Uterus (tissue), 3 donors: ENCODE measurements at regions not wholly inside any gene's neighbourhood (a gene's known extent, or its start where the extent isn't known, plus 50 kb on each side); places are given as distances from the start of the nearest gene placed in this dataset.

ENCODE experiments used
- DNase-seq, 2 donors: peaks; one replicate each; pipeline ENCODE4 v3.0.0-alpha.2; 2019 to 2020
- H3K27ac ChIP-seq, 2 donors: fragments of 200-600 bp; sonication (generic); 1 replicate in 1 of 2; 2 replicates in 1 of 2; pipeline ENCODE4 v1.5.1; 2016 to 2018
- H3K27me3 ChIP-seq, 2 donors: fragments of 200-600 bp; sonication (generic); one replicate each; pipeline ENCODE4 v1.5.1; 2018 to 2019; ENCODE audit warnings: control low read depth in 1 of 2
- H3K36me3 ChIP-seq, 2 donors: fragments of 200-600 bp; sonication (generic); one replicate each; pipeline ENCODE4 v1.5.1; 2019; ENCODE audit warnings: control low read depth in 1 of 2
- H3K4me1 ChIP-seq, 2 donors: fragments of 200-600 bp; sonication (generic); one replicate each; pipeline ENCODE4 v1.5.1; 2018 to 2019; ENCODE audit warnings: control low read depth in 1 of 2
- H3K4me3 ChIP-seq, 2 donors: fragments of 200-600 bp; sonication (generic); 1 replicate in 1 of 2; 2 replicates in 1 of 2; pipeline ENCODE4 v1.5.1; 2018 to 2019; ENCODE audit warnings: mild to moderate bottlenecking in 1 of 2
- H3K9me3 ChIP-seq, 2 donors: fragments of 200-600 bp; sonication (generic); one replicate each; pipeline ENCODE4 v1.5.1; 2019; ENCODE audit warnings: control low read depth in 1 of 2
- CTCF ChIP-seq, 4 experiments: fragments of 200-600 bp in 2 of 4; fragments of 450-650 bp in 2 of 4; sonication (generic) in 2 of 4; IDR thresholded peaks; one replicate each; pipeline ENCODE4 v1.5.1; 2016 to 2019; ENCODE audit warnings: antibody characterized with exemption in 4 of 4, mild to moderate bottlenecking in 2 of 4, moderate library complexity in 1 of 4
- POLR2A ChIP-seq, 2 donors: fragments of 450-650 bp; IDR thresholded peaks; one replicate each; pipeline ENCODE4 v1.6.1; 2016; ENCODE audit warnings: antibody characterized with exemption in 2 of 2, mild to moderate bottlenecking in 1 of 2, moderate library complexity in 1 of 2
- intact Hi-C: fragments of 100-400 bp; cut with DNase I; formaldehyde crosslinking; loops from one replicate; pipeline ENCODE4 v1.15.1; 2023; ENCODE audit warnings: low total_unique reads
- donor health status: DM: yes; HTN: yes; CAD: no.

GRCh38 chr1:88168126-88168525 is 515.9 kb upstream of the PKN2 start:
- Histone ChIP-seq H3K9me3 (no peaks in the 10 kb centered on the region), H3K4me3 (no peak overlapping the region), H3K27me3 (no peaks in the 10 kb centered on the region), H3K27ac (no peak overlapping the region), H3K4me1 (no peaks in the 10 kb centered on the region), H3K36me3 (no peaks in the 10 kb centered on the region)
- intact Hi-C loops: no loop called here
- TF ChIP-seq CTCF (IDR thresholded peaks at IDR 0.05): no peak
- DNase-seq: no peak

GRCh38 chr1:88169139-88169538 is 514.9 kb upstream of the PKN2 start:
- no peak for DNase-seq
- Histone ChIP-seq H3K27ac (no peak overlapping the region), H3K4me1 (no peaks in the 10 kb centered on the region), H3K36me3 (no peaks in the 10 kb centered on the region), H3K4me3 (no peak overlapping the region), H3K27me3 (no peaks in the 10 kb centered on the region), H3K9me3 (no peaks in the 10 kb centered on the region)
- intact Hi-C loops: no loop called here
- TF ChIP-seq CTCF (IDR thresholded peaks at IDR 0.05) (no peak), POLR2A (IDR thresholded peaks at IDR 0.05) (no peak)

- no peaks in the 10 kb centered on the region for H3K36me3 ChIP-seq
- intact Hi-C loops: no loop called here
- TF ChIP-seq CTCF (IDR thresholded peaks at IDR 0.05) (no peak), POLR2A (IDR thresholded peaks at IDR 0.05) (no peak)
Measured at GRCh38 chr1:88169939-88170338, 514.1 kb upstream of the PKN2 start.

GRCh38 chr1:88175120-88175630 is 508.9 kb upstream of the PKN2 start:
- Histone ChIP-seq H3K9me3 (no peaks in the 10 kb centered on the region), H3K4me1 (no peaks in the 10 kb centered on the region), H3K36me3 (no peaks in the 10 kb centered on the region), H3K27ac (no peak overlapping the region), H3K4me3 (no peak overlapping the region), H3K27me3 (no peaks in the 10 kb centered on the region)
- TF ChIP-seq CTCF (IDR thresholded peaks at IDR 0.05) (no peak), POLR2A (IDR thresholded peaks at IDR 0.05) (no peak)
- no peak for DNase-seq
- intact Hi-C loops: no loop called here

More at GRCh38 chr1:88169939-88170338, 514.1 kb upstream of the PKN2 start:
- H3K27me3 ChIP-seq: no peaks in the 10 kb centered on the region
- no peaks in the 10 kb centered on the region for H3K9me3 ChIP-seq
- H3K4me1 ChIP-seq: no peaks in the 10 kb centered on the region
- no peak overlapping the region for H3K4me3 ChIP-seq
- no peak overlapping the region for H3K27ac ChIP-seq
- no peak for DNase-seq

GRCh38 chr1:88175631-88176226 is 508.3 kb upstream of the PKN2 start:
- Histone ChIP-seq H3K27me3 (no peaks in the 10 kb centered on the region), H3K9me3 (no peaks in the 10 kb centered on the region), H3K4me1 (no peaks in the 10 kb centered on the region), H3K36me3 (no peaks in the 10 kb centered on the region), H3K27ac (no peak overlapping the region), H3K4me3 (no peak overlapping the region)
- intact Hi-C loops: no loop called here
- TF ChIP-seq CTCF (IDR thresholded peaks at IDR 0.05) (no peak), POLR2A (IDR thresholded peaks at IDR 0.05) (no peak)
- no peak for DNase-seq
